SK-N-SH treated with all-trans-retinoic acid at 6 μM for 48 hours (cell line): ENCODE measurements at regions not wholly inside any gene's neighbourhood (a gene's known extent, or its start where the extent isn't known, plus 50 kb on each side); places are given as distances from the start of the nearest gene placed in this dataset.

ENCODE experiments used
- ARNTL ChIP-seq: fragments of 450-650 bp; formaldehyde crosslinking; IDR thresholded peaks from 2 replicates; pipeline ENCODE4 v1.5.0; 2020; ENCODE audit warnings: low read depth, mild to moderate bottlenecking, moderate library complexity, borderline replicate concordance
- ESRRG ChIP-seq: fragments of 250-450 bp; sonication (Bioruptor Pico); IDR thresholded peaks from 2 replicates; pipeline ENCODE4 v1.6.1; 2021; ENCODE audit warnings: mild to moderate bottlenecking
- GLIS3 ChIP-seq: fragments of 250-450 bp; sonication (Bioruptor Pico); IDR thresholded peaks from 2 replicates; pipeline ENCODE4 v1.5.0; 2020; ENCODE audit warnings: mild to moderate bottlenecking, moderate library complexity
- OSR1 ChIP-seq: fragments of 250-450 bp; sonication (Bioruptor Pico); IDR thresholded peaks from 2 replicates; pipeline ENCODE4 v1.8.0; 2022; ENCODE audit warnings: moderate library complexity, mild to moderate bottlenecking, inconsistent platforms
- PPARA ChIP-seq: fragments of 250-450 bp; sonication (Bioruptor Pico); IDR thresholded peaks from 2 replicates; pipeline ENCODE4 v1.5.0; 2020; ENCODE audit warnings: mild to moderate bottlenecking, borderline replicate concordance
- RARB ChIP-seq: fragments of 250-450 bp; sonication (Bioruptor Pico); IDR thresholded peaks from 2 replicates; pipeline ENCODE4 v1.8.0; 2021; ENCODE audit warnings: mild to moderate bottlenecking, moderate library complexity
- SNAI2 ChIP-seq: fragments of 250-450 bp; sonication (Bioruptor Pico); IDR thresholded peaks from 2 replicates; pipeline ENCODE4 v1.5.0; 2020; ENCODE audit warnings: mild to moderate bottlenecking, moderate library complexity
- TCF4 ChIP-seq: fragments of 250-450 bp; sonication (Bioruptor Pico); IDR thresholded peaks from 2 replicates; pipeline ENCODE4 v1.8.0; 2021; ENCODE audit warnings: mild to moderate bottlenecking, moderate library complexity, borderline replicate concordance
- ZFP3 ChIP-seq: fragments of 250-450 bp; sonication (Bioruptor Pico); IDR thresholded peaks from 2 replicates; pipeline ENCODE4 v1.5.0; 2020; ENCODE audit warnings: mild to moderate bottlenecking, moderate library complexity
- ZFP30 ChIP-seq: fragments of 450-650 bp; formaldehyde crosslinking; IDR thresholded peaks from 2 replicates; pipeline ENCODE4 v1.5.0; 2022; ENCODE audit warnings: mild to moderate bottlenecking, moderate library complexity
- TF ChIP-seq, protein P1 (sequence below): fragments of 250-450 bp; sonication (Bioruptor Pico); IDR thresholded peaks from 2 replicates; pipeline ENCODE4 v1.5.1; 2020; ENCODE audit warnings: low read depth, mild to moderate bottlenecking, moderate library complexity
- TF ChIP-seq, protein P2 (sequence below): fragments of 250-450 bp; sonication (Bioruptor Pico); IDR thresholded peaks from 2 replicates; pipeline ENCODE4 v1.8.0; 2020; ENCODE audit warnings: mild to moderate bottlenecking, moderate library complexity, borderline replicate concordance
- TF ChIP-seq, protein P3 (sequence below): fragments of 250-450 bp; sonication (Bioruptor Pico); IDR thresholded peaks from 2 replicates; pipeline ENCODE4 v1.8.0; 2021; ENCODE audit warnings: low read depth, mild to moderate bottlenecking, moderate library complexity, borderline replicate concordance
- TF ChIP-seq, protein P4 (sequence below): fragments of 250-450 bp; sonication (Bioruptor Pico); IDR thresholded peaks from 2 replicates; pipeline ENCODE4 v1.5.0; 2020; ENCODE audit warnings: mild to moderate bottlenecking, moderate library complexity

DNA sequence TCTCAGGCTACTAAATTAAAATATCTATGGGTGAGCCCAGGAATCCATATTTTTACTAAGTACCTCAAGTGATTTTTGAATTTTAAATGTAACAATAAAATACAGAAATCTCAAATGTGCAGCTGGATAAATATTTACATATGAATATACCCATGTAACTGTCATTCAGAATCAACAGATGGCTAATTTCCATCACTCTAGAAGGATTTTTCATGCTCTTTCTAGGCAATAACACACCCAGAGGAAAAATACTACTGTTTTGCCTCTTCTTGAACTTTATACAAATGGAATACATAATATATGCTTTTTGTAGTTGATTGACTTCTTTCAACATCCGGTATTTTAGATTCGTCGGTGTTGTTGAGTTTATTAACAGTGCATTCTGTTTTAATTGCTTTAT is 601.3 kb upstream of the NECTIN3 start:
- TF ChIP-seq ZFP30 (CRISPR knock-in tag), result no peak
- TF ChIP-seq, protein P1, sequence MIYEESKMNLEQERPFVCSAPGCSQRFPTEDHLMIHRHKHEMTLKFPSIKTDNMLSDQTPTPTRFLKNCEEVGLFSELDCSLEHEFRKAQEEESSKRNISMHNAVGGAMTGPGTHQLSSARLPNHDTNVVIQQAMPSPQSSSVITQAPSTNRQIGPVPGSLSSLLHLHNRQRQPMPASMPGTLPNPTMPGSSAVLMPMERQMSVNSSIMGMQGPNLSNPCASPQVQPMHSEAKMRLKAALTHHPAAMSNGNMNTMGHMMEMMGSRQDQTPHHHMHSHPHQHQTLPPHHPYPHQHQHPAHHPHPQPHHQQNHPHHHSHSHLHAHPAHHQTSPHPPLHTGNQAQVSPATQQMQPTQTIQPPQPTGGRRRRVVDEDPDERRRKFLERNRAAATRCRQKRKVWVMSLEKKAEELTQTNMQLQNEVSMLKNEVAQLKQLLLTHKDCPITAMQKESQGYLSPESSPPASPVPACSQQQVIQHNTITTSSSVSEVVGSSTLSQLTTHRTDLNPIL (CRISPR knock-in tag), result no peak
- TF ChIP-seq, protein P2, sequence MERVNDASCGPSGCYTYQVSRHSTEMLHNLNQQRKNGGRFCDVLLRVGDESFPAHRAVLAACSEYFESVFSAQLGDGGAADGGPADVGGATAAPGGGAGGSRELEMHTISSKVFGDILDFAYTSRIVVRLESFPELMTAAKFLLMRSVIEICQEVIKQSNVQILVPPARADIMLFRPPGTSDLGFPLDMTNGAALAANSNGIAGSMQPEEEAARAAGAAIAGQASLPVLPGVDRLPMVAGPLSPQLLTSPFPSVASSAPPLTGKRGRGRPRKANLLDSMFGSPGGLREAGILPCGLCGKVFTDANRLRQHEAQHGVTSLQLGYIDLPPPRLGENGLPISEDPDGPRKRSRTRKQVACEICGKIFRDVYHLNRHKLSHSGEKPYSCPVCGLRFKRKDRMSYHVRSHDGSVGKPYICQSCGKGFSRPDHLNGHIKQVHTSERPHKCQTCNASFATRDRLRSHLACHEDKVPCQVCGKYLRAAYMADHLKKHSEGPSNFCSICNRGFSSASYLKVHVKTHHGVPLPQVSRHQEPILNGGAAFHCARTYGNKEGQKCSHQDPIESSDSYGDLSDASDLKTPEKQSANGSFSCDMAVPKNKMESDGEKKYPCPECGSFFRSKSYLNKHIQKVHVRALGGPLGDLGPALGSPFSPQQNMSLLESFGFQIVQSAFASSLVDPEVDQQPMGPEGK (CRISPR knock-in tag), result no peak
- no peak for TF ChIP-seq ARNTL (CRISPR knock-in tag)
- TF ChIP-seq, protein P3, sequence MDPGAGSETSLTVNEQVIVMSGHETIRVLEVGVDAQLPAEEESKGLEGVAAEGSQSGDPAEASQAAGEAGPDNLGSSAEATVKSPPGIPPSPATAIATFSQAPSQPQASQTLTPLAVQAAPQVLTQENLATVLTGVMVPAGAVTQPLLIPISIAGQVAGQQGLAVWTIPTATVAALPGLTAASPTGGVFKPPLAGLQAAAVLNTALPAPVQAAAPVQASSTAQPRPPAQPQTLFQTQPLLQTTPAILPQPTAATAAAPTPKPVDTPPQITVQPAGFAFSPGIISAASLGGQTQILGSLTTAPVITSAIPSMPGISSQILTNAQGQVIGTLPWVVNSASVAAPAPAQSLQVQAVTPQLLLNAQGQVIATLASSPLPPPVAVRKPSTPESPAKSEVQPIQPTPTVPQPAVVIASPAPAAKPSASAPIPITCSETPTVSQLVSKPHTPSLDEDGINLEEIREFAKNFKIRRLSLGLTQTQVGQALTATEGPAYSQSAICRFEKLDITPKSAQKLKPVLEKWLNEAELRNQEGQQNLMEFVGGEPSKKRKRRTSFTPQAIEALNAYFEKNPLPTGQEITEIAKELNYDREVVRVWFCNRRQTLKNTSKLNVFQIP (CRISPR knock-in tag), result no peak
- TF ChIP-seq PPARA (CRISPR knock-in tag), result no peak
- no peak for TF ChIP-seq ESRRG (CRISPR knock-in tag)
- no peak for TF ChIP-seq GLIS3 (CRISPR knock-in tag)
- TF ChIP-seq, protein P4, sequence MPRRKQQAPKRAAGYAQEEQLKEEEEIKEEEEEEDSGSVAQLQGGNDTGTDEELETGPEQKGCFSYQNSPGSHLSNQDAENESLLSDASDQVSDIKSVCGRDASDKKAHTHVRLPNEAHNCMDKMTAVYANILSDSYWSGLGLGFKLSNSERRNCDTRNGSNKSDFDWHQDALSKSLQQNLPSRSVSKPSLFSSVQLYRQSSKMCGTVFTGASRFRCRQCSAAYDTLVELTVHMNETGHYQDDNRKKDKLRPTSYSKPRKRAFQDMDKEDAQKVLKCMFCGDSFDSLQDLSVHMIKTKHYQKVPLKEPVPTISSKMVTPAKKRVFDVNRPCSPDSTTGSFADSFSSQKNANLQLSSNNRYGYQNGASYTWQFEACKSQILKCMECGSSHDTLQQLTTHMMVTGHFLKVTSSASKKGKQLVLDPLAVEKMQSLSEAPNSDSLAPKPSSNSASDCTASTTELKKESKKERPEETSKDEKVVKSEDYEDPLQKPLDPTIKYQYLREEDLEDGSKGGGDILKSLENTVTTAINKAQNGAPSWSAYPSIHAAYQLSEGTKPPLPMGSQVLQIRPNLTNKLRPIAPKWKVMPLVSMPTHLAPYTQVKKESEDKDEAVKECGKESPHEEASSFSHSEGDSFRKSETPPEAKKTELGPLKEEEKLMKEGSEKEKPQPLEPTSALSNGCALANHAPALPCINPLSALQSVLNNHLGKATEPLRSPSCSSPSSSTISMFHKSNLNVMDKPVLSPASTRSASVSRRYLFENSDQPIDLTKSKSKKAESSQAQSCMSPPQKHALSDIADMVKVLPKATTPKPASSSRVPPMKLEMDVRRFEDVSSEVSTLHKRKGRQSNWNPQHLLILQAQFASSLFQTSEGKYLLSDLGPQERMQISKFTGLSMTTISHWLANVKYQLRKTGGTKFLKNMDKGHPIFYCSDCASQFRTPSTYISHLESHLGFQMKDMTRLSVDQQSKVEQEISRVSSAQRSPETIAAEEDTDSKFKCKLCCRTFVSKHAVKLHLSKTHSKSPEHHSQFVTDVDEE, result no peak
- no peak for TF ChIP-seq RARB (CRISPR knock-in tag)
- TF ChIP-seq ZFP3 (CRISPR knock-in tag), result no peak
- no peak for TF ChIP-seq OSR1 (CRISPR knock-in tag)
- TF ChIP-seq SNAI2 (CRISPR knock-in tag), result no peak
- TF ChIP-seq TCF4 (CRISPR knock-in tag), result no peak
